Neural cell (in vitro differentiated cells): ENCODE measurements at regions not wholly inside any gene's neighbourhood (a gene's known extent, or its start where the extent isn't known, plus 50 kb on each side); places are given as distances from the start of the nearest gene placed in this dataset.

Source experiments
- H2AFZ ChIP-seq: fragments of 200-600, 300-800 bp; sonication (generic), shearing (Covaris generic); 2 replicates; pipeline ENCODE4 v1.6.0; 2014; ENCODE audit warnings: low read depth, mild to moderate bottlenecking, antibody characterized with exemption, low read length, moderate library complexity
- H3F3A ChIP-seq: fragments of 200-600 bp; shearing (Covaris generic); 2 replicates; pipeline ENCODE4 v1.6.1; 2016; ENCODE audit warnings: mild to moderate bottlenecking, moderate library complexity, mixed read lengths, antibody characterized with exemption, low read length; ENCODE audit not compliant: insufficient read depth, poor library complexity, severe bottlenecking
- H3K27ac ChIP-seq: fragments of 200-600, 300-800 bp; sonication (generic), shearing (Covaris generic); 2 replicates; pipeline ENCODE4 v1.5.1; 2014; ENCODE audit warnings: mild to moderate bottlenecking, low read length, moderate library complexity
- H3K27me3 ChIP-seq: fragments of 300-800, 200-600 bp; sonication (generic), shearing (Covaris generic); 2 replicates; pipeline ENCODE4 v1.6.0; 2014; ENCODE audit warnings: mild to moderate bottlenecking, low read depth, low read length, moderate library complexity; ENCODE audit not compliant: insufficient read depth
- H3K36me3 ChIP-seq: fragments of 300-800, 200-600 bp; sonication (generic), shearing (Covaris generic); 2 replicates; pipeline ENCODE4 v1.5.1; 2014; ENCODE audit warnings: mild to moderate bottlenecking, antibody characterized with exemption, low read length, moderate library complexity; ENCODE audit not compliant: insufficient read depth
- H3K4me2 ChIP-seq: fragments of 300-800, 200-600 bp; sonication (generic), shearing (Covaris generic); 2 replicates; pipeline ENCODE4 v1.6.0; 2014; ENCODE audit warnings: mild to moderate bottlenecking, low read length
- H3K4me3 ChIP-seq: fragments of 300-800, 200-600 bp; sonication (generic), shearing (Covaris generic); 2 replicates; pipeline ENCODE4 v1.5.1; 2014; ENCODE audit warnings: mild to moderate bottlenecking, low read length, moderate library complexity
- H3K79me2 ChIP-seq: fragments of 200-600 bp; shearing (Covaris generic); replicated peaks from 2 replicates; pipeline ENCODE4 v1.6.0; 2014; ENCODE audit warnings: mild to moderate bottlenecking, low read length, moderate library complexity; ENCODE audit not compliant: insufficient read depth
- H3K9ac ChIP-seq: fragments of 300-800, 200-600 bp; sonication (generic), shearing (Covaris generic); 2 replicates; pipeline ENCODE4 v1.6.1; 2016; ENCODE audit warnings: mild to moderate bottlenecking, low read length, mixed read lengths
- H3K9me2 ChIP-seq: fragments of 200-600 bp; shearing (Covaris generic); 2 replicates; pipeline ENCODE4 v1.6.1; 2016; ENCODE audit warnings: mild to moderate bottlenecking, low read length, mixed read lengths; ENCODE audit not compliant: insufficient read depth
- H3K9me3 ChIP-seq: fragments of 200-600, 300-800 bp; sonication (generic), shearing (Covaris generic); 2 replicates; pipeline ENCODE4 v1.6.1; 2016; ENCODE audit warnings: mild to moderate bottlenecking, mixed run types, low read length, moderate library complexity, mixed read lengths
- H4K20me1 ChIP-seq: fragments of 200-600 bp; shearing (Covaris generic); 2 replicates; pipeline ENCODE4 v1.6.1; 2016; ENCODE audit warnings: mild to moderate bottlenecking, mixed run types; ENCODE audit not compliant: insufficient read depth
- CTCF ChIP-seq: fragments of 450-650 bp; IDR thresholded peaks from 2 replicates; pipeline ENCODE4 v1.5.1; 2014; ENCODE audit warnings: antibody characterized with exemption, mild to moderate bottlenecking, moderate library complexity; ENCODE audit not compliant: poor library complexity, severe bottlenecking
- EZH2 ChIP-seq: fragments of 200-600, 300-800 bp; shearing (Covaris generic), sonication (generic); IDR thresholded peaks from 2 replicates; pipeline ENCODE4 v1.6.1; 2014; ENCODE audit warnings: antibody characterized with exemption, low read length, borderline replicate concordance, mild to moderate bottlenecking; ENCODE audit not compliant: insufficient read depth, poor library complexity, severe bottlenecking
- MXI1 ChIP-seq: fragments of 450-650 bp; conservative IDR thresholded peaks from 2 replicates; pipeline ENCODE4 v1.6.1; 2014; ENCODE audit warnings: antibody characterized with exemption, mild to moderate bottlenecking; ENCODE audit not compliant: poor library complexity, severe bottlenecking
- POLR2AphosphoS5 ChIP-seq: IDR thresholded peaks from 2 replicates; pipeline ENCODE4 v1.6.1; 2012
- RAD21 ChIP-seq: fragments of 450-650 bp; conservative IDR thresholded peaks from 2 replicates; pipeline ENCODE4 v1.6.1; 2014; ENCODE audit warnings: antibody characterized with exemption, mild to moderate bottlenecking, moderate library complexity
- REST ChIP-seq: IDR thresholded peaks from 2 replicates; pipeline ENCODE4 v1.6.1; 2012; ENCODE audit warnings: borderline replicate concordance
- SMC3 ChIP-seq: fragments of 450-650 bp; conservative IDR thresholded peaks from 2 replicates; pipeline ENCODE4 v1.6.1; 2014; ENCODE audit warnings: antibody characterized with exemption, mild to moderate bottlenecking, moderate library complexity; ENCODE audit not compliant: poor library complexity
- TAF1 ChIP-seq: IDR thresholded peaks from 2 replicates; pipeline ENCODE4 v1.6.1; 2012; ENCODE audit warnings: low read depth

- Histone ChIP-seq H3K79me2 (no peaks in the 10 kb centered on the region), H2AFZ (no peak overlapping the region)
- no peak for TF ChIP-seq CTCF
- no peak for TF ChIP-seq REST
Observed at GRCh38 chr15:98551936-98552562, 96.3 kb upstream of the IGF1R start.

GRCh38 chr15:98554272-98555172, 93.8 kb upstream of the IGF1R start:
- H3K9me2 ChIP-seq, result no peaks in the 10 kb centered on the region
- no peak overlapping the region for H2AFZ ChIP-seq
- no peaks in the 10 kb centered on the region for H4K20me1 ChIP-seq
- H3K4me3 ChIP-seq, result no peak overlapping the region
- no peak overlapping the region for H3K9ac ChIP-seq
- no peaks in the 10 kb centered on the region for H3K9me3 ChIP-seq
- H3K79me2 ChIP-seq, result no peaks in the 10 kb centered on the region
- no peaks in the 10 kb centered on the region for H3K36me3 ChIP-seq
- H3K27ac ChIP-seq, result no peak overlapping the region
- TF ChIP-seq TAF1 (no peak), CTCF (no peak), EZH2 (no peak), RAD21 (no peak), POLR2AphosphoS5 (no peak), REST (no peak), SMC3 (no peak), MXI1 (no peak)
- H3K27me3 ChIP-seq, result no peaks in the 10 kb centered on the region
- no peak overlapping the region for H3K4me2 ChIP-seq
- H3F3A ChIP-seq, result no peaks in the 10 kb centered on the region

More at GRCh38 chr15:98551936-98552562, 96.3 kb upstream of the IGF1R start:
- Histone ChIP-seq H3K9ac (no peak overlapping the region), H3K9me3 (no peaks in the 10 kb centered on the region), H3K27ac (no peak overlapping the region), H3F3A (no peaks in the 10 kb centered on the region), H4K20me1 (no peaks in the 10 kb centered on the region), H3K4me3 (no peak overlapping the region), H3K4me2 (no peak overlapping the region), H3K27me3 (peaks cover 20% of the 10 kb centered on the region), H3K9me2 (no peaks in the 10 kb centered on the region), H3K36me3 (no peaks in the 10 kb centered on the region)
